Suppressor macrophage (primary cell): ENCODE measurements at regions not wholly inside any gene's neighbourhood (a gene's known extent, or its start where the extent isn't known, plus 50 kb on each side); places are given as distances from the start of the nearest gene placed in this dataset.

Experiments used
- DNase-seq, 4 experiments: peaks; one replicate each; pipeline ENCODE4 v3.0.0-alpha.2; 2020 to 2022

DNA sequence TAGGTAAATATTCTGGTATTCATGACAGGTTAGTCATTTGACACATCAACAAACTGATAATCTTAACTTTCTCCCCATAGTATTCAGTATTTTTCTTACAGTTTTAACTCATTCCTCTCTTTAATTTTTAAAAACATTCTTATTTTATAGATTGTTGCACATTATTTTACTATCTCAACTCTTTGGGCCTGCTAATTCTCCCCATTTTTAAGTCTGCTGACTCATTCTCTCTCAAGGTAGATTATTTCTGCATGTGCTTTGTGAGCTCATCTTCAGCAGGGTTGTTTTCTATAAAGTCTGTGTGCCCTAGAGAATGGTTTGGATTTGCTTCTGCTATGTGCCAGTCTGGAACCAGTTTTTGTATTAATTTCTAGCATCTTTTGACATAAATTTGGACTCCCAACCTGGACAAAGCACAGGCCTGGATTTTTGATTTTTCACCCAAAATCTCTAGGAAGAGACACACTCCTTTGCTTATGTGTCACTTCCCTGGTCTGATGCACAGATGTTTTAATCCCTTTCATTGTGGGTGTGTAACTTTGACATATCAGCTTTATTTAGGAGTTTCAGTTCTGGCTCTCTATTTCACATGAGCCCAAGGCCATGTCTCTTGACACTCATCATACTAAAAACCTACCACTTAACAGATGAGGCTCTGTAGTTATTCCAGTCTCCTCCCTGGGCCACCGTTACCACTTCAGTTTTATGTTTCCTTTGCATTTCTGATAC is 194.3 kb upstream of the PGRMC2 start:
- DNase-seq = no peak

DNA sequence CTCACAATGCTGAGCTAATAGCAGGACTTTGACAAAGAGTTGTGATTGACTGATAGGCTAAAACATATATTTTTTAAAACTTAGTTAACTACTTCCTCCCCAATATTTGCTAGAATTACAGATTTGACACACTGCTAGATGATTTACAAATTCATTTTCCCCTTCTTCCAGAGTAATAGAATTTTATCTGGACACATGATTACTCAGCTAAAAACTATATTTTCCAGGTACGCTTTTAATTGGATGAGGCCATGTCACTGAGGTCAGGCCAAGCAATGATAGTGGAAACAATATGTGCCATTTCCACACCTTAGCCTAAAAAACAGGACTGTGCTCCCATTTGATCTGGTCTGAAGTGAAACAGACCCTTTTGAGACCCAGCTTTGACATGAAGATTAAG is 193.3 kb upstream of the PGRMC2 start:
- DNase-seq = no peak

DNA sequence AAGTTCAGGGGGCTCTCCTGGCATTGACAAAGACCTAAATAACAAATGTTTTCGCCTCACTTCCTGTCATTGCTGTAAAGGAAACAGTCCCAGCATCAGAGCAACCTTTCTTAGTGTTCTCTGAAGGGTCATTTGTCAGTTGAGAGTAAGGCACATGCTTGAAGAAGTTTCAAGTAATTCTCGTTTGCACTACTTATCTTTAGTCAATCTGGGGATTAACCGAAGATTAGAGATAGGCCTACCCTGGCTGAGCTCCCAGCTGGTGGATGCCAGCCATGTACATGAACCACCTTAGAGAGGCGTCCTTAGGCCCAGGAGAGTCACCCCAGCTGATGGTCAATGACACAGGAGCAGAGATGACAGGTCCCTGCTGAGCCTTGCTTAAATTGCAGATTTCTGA is 189.9 kb upstream of the PGRMC2 start:
- DNase-seq = no peak

DNA sequence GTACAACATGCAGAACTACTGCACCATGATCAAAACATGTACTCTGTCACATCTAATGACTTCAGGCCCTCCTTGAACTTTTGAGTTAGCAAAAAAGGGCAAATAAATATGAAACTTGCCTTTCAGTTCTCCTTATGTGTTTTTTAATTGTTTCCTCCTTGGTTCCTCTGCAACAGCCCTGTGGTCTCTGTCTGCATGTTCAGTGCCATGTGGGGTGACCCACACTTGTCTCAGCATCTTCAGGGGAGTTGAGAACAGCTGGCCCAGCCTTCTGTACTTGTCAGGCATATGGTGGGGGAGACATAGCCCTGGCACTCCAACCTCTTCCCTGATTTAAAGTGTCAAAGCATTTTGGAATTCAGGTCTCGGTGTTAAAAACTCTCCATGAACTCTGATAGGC is 188.0 kb upstream of the PGRMC2 start:
- DNase-seq = peak in 1 of 4 experiments; percentile 6

DNA sequence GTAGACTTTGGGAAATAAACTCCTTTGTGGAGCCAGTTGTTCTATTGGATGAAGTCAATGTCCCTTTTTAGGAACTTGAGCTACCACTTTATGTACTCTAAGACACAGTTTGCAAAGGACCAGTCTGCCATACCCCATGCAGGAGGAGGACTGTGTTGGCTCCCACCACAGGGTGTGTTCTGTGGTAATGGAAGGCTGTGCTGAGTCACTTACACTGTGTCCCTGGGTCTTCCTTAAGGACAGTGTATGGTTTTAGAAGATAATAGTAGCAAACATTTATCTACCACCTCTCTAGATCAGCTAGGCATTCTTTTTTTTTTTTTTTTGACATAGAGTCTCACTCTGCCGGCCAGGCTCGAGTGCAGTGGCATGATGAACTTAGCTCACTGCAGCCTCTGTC is 184.0 kb upstream of the PGRMC2 start:
- no peak for DNase-seq

DNA sequence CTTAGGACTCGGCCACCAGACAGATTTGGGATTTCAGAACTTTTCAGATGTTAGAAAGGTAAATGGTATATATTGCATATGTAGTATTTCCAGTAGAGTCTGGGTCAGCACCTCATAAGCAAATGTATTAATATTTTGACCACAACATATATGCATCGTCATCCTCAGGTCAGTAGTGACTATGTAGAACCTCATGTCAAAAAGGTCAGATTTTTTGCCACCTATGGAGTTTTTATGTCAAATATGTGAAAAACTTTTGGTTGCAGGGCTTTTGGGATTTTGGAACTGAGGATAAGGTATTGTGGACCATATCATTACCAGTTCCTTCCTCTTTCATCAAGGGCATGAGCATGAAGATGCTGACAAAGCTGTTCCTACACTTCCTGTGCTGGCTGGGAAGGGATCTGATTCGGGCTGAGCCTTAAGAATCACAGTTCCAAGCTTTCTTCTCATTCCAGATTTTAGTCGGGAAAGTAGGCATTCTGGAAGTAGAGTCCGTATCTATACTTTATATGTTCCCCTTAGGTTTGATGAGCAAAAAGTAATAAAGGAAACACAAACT is 183.0 kb upstream of the PGRMC2 start:
- DNase-seq = peak; percentile 33 to 66 (median 60)

DNA sequence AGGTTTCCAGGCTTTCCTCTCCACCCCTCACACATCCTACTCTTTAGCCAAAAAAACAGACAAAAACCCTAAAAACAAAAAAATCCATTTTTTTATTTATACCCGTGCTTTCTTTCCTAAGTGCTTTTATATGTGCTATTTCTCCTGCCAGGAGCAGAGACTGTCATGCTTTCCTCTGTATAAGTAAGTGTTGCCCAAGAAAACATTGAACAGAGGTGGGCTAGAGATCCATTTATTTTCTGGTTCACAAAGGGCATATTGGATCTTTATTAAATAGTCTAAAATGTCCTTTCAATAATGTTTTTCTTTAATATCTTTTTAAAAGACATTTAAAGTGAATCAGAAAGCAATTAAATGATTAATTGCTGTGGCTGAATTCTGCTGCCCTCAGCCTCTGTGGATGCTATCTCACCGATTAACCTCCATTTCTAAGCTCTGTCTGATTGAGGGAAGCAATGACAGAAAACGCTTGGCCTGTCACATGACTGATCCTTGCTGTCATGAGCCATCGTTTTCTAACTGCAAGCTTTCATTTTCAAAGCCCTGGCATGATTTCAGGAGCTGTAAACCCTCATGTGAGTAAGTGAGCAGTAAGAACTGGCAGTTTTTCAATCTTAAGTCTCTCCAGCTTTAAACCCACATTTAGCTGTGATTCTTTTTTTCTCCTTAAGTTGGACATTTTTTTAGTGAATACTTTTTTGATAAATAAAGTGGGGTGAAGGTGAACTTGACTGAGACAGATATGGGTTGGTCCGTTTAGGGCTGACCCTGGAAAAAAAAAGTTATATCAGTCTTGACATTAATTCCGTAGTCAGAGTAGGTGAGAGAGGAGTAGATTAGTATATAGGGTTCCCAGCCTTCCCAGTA is 180.7 kb upstream of the PGRMC2 start:
- DNase-seq = peak; percentile 75 to 93 (median 80)

DNA sequence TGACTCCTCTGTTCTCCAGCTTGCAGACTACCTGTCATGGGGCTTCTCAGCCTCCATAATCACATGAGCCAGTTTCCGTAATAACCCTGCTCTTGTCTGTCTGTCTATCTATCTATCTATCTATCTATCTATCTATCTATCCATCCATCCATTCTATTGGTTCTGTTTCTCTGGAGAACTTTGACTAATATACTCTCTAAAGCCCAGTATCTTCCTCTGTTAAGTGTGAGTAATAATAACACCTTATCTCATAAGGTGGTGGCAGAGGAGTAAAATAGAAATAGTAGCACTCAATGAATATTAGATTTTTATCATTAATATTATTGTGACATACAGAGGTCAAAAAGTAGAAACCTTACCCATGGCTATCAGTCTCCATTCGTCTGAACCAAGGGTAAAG is 177.9 kb upstream of the PGRMC2 start:
- no peak for DNase-seq

DNA sequence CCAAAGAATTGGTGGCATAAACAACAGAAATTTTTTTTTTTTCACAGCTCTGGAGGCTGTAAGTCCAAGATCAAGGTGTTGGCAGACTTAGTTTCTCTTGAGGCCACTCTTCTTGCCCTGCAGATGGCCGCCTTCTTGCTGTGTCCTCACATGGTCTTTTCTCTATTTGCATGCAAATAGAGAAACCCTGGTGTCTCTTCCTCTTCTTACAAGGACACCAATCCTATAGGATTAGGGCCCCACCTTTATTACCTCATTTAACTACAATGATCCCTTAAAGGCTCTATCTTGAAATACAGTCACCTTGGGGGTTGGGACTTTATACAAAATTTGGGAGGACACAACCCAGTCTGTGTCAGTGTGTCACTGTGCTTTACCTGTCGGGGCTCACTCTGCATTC is 175.4 kb upstream of the PGRMC2 start:
- DNase-seq = no peak

DNA sequence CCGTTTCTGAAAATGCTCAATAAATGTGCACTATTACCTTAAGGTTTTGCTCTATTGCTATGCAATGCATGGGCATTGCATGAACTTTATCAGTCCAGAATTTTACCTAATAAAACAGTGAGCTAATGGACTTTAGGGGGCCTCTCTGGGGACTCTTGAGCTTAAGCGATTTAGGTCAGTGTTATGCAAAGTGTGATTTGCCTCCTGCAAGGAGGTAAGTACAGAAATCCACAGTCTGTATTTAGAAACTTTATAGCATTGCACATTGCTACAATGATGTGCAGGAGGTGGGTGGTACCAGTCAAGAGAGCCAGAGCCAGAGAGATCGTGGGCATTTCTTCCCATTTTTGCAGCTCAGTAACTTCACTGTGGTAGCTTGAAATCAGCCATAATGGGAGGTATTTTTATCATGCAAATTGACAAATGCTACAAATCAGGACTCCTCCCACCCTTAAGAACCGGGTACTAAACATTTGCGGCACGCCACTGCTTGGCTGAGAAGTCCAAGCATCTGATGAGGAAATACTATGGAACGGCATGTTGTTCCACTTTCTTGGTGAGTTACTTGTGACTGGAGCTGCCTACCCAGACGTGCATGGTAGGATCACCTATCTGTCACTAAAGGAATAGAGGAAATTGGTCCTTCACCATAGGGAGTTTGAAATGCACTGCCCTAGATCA is 174.6 kb upstream of the PGRMC2 start:
- peak; percentile 27 to 56 (median 43) for DNase-seq

DNA sequence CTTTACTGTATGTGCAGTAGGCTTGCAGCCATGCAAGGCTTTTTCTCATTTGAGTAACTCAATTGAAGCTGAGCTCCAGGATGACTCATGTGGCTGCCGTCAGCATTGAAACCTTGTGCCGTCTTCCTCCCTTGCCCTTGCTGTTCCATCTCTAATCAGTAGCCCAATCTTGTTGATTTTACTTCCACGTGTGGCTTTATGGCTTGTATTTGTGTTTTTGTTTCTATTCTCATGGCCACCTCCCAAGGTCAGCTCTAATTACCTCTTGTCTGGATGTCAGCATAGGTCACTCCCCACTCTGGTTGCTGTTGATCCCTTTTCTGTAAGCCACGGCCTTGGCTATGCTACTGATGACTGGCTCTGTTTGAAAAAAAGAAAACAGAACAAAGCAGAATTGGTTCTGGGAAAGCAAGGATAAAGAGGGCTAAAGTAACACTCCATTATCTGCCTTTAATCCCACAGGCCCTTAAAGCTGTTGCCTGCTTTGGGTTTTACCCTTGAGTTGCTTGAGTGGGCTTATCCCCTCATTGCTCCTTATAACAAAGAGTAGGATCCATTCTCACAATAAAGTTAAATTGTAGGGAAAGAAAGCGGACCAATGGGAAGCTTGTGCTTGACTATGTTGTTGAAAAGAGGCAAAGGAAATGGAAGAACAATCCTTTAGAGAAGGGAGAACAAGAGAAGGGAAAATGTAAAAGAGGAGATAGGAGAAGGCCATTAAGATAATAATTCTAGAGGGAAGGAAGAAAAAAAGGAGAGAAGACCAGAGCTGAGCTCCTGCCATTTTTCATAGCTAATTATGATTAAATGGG is 173.9 kb upstream of the PGRMC2 start:
- peak; percentile 16 to 56 (median 42) for DNase-seq

DNA sequence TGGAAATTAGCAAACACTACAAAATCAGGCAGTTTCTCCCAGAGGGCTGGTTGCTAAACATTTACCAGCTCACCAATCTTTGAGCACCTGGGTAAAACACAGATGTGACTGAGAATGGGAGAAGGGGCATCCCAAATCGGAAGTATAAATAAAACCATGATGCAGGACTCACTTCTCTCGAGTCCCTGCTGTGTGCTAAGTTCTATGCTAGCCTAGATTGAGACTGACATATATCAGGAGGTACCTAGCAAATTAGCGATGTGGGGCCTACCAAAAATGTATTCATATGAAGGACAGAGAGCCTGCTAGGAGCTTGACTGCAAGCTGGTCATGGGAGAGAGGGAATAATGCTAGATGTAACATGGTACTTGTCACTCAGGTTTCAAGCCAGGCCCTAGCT is 171.9 kb upstream of the PGRMC2 start:
- DNase-seq = no peak

DNA sequence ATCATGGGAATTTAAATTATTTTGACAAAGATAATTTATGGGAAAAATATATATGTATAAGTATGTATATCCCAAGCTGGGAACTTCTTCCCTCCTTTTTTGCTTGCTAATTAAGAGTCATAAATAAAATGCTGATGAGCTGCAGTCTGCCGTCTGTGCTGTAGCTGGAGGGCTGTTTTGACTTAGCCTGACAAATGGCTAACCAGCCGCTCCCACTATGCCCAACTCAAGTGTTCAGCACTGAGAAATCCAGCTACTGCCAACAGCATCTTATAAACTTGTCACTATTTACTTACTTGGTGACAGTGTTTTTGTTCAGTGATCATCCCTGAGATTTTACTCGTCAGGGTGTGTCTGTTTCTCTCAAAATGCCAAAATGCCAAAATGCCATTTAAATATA is 171.2 kb upstream of the PGRMC2 start:
- no peak for DNase-seq

DNA sequence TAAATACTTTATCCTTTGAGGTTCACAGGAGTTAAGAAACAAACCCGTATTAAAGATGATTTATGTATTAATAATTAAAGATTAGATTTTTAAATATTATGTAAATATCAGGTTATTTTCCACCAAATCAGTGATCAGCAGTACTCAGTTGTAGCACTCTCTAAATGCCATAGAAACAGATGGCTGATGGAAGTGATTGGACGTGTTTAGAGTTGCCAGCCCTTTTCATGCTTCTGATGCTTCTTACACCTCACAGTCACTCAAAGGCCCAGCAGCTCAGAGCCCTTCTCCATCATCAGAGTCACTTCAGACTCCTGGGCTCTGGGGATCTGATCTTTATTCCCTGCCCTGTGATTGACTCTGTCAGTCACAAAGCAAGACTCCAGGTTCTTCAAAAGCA is 170.1 kb upstream of the PGRMC2 start:
- DNase-seq = no peak

DNA sequence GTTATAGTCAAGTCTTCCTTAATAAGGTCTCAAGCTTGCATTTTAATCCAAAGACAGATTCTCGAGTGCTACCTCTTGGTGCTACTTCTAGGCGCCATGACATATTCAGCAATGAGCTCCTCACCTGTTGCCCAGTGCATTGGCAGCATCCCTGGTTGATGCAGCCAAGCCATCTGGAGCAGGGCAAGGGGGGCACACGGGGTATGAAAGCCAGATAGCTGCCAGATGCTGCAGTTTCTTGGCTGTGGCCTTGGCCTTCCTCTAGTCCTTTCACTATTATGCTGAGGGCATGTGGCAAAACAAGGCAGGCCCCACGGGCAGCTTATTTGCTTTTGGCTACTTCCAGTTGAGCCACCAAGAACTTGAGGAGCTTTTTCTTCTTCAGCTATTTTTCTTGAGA is 168.6 kb upstream of the PGRMC2 start:
- DNase-seq = no peak

DNA sequence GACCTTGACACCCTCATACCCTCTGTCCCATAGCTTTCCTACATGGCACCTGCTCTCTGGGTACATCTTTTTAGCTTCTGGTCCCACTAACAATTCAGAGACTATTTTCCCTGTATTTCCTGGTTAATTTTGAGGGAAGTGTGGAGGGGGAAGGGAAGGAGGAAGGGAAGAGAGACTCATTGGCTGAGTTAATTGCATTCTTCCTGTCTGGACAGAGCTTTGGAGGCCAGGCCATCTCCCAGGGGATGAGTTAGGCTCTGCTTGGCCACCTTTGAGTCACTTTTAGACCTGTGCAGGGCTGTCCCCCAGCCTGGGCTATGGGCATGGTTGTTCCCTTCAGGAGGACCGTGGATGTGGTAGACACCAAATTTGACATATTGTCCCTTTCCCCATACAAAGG is 167.9 kb upstream of the PGRMC2 start:
- DNase-seq = no peak

DNA sequence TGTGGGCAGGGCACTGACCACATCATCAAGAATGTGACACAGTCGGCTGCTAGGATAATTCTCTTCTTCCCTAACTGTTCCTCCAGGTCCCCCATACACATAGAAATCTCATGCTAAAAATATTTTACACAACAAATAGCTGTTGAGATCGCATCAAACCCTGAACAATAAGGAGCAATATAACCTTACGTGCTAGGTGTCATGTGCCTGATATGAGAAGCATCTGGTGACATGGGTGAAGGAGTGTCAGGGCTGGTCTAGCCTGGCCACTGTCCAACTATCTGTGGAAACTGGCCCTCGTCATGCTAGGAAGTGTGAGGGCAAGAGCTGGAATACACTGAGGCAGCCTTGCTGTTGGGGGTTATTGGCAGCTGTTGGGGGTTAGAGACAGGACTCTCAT is 167.3 kb upstream of the PGRMC2 start:
- DNase-seq = peak in 2 of 4 experiments; percentile 10 to 52

DNA sequence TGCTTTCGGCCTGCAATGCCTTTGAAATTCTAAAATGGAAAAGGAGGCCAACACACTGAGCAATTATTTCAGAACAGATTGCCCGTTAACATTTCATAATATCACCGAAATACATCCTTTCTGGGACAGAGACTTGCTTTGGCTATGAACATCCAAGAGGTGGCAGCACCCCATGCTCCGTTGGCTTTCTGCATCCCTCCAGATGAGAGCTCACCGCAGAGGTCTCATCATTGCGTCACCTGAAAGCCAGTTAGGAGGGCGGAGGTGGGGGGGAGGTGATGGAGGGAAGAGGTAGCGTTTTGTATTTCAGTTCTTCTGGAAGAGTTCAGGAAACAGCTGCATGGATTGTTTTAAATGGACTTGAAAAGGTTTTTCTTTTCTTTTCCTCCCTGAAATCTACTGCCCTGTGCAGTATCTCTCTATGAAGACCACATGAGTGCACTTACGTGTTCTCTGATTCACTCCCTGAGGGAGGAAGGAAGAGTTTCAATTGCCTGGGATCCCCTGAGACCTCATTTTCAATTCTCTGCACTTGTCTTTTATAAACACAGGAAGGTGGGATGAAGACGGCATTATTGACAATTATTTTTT is 166.8 kb upstream of the PGRMC2 start:
- peak; percentile 69 to 83 (median 82) for DNase-seq

DNA sequence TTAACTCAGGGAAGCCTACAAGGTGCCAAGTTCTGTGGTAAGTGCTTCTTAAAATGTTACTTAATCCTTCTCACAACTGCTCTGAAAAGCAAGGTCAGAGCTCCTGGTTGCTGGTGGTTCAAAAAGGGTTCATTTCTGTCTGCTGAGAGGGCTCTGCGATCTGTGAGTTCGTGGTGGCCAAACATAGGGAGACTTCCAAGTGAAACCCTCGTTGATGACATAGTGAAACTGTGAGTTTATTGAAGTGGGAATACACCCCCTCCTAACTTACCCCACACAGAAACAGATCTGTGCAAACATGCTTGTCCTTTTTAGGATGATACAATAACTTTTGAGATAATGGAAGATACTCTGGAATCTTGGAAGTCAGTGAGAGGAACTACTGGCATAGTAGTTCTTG is 164.8 kb upstream of the PGRMC2 start:
- no peak for DNase-seq

DNA sequence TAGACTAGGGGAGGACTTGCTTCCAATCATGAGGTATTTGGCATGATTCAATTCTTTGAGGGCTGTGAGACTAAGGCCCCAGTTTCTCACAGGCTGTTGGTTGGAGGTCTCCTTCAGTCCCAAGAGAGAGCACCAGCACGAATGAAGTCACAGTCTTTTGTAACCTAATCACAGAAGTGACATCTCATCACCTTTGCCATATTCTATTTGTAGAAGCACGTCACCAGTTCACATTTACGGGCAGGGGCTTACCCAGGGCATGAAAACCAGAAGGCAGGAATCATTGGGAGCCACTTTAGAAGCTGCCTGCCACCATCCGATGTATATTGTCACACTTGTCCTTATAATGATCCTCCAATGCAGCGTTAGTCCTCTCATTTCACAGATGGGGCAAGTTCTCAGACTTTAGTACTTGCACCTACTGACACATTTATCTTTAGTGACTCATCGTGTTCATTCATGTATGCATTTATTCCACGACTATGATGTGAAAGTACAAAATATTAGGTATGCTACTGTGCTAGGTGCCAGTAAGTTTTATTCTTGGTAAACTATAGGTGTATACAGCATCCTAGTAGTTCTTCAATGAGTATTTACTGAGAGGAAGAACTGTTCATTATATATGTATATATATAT is 163.8 kb upstream of the PGRMC2 start:
- DNase-seq = no peak
